Sigmoid colon (tissue), 3 donors: ENCODE measurements at regions not wholly inside any gene's neighbourhood (a gene's known extent, or its start where the extent isn't known, plus 50 kb on each side); places are given as distances from the start of the nearest gene placed in this dataset.

Experiments
- POLR2A ChIP-seq, 2 donors: fragments of 450-650 bp; IDR thresholded peaks; one replicate each; pipeline ENCODE4 v1.6.1; 2016; ENCODE audit warnings: antibody characterized with exemption in 2 of 2, mild to moderate bottlenecking in 2 of 2, moderate library complexity in 2 of 2
- TF ChIP-seq, protein P1 (sequence below), 4 experiments: fragments of 450-650 bp in 3 of 4; fragments of 200-600 bp in 1 of 4; IDR thresholded peaks; one replicate each; pipeline ENCODE4 v1.5.1; 2016 to 2019; ENCODE audit warnings: antibody characterized with exemption in 4 of 4, mild to moderate bottlenecking in 3 of 4, moderate library complexity in 2 of 4

GRCh38 chr5:116361979-116362577, 212.5 kb downstream of the SEMA6A start:
- TF ChIP-seq, protein P1, sequence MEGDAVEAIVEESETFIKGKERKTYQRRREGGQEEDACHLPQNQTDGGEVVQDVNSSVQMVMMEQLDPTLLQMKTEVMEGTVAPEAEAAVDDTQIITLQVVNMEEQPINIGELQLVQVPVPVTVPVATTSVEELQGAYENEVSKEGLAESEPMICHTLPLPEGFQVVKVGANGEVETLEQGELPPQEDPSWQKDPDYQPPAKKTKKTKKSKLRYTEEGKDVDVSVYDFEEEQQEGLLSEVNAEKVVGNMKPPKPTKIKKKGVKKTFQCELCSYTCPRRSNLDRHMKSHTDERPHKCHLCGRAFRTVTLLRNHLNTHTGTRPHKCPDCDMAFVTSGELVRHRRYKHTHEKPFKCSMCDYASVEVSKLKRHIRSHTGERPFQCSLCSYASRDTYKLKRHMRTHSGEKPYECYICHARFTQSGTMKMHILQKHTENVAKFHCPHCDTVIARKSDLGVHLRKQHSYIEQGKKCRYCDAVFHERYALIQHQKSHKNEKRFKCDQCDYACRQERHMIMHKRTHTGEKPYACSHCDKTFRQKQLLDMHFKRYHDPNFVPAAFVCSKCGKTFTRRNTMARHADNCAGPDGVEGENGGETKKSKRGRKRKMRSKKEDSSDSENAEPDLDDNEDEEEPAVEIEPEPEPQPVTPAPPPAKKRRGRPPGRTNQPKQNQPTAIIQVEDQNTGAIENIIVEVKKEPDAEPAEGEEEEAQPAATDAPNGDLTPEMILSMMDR (IDR thresholded peaks at IDR 0.05), result no peak
- TF ChIP-seq POLR2A (IDR thresholded peaks at IDR 0.05), result no peak
